ENCODE measurements at regions not wholly inside any gene's neighbourhood (a gene's known extent, or its start where the extent isn't known, plus 50 kb on each side); places are given as distances from the start of the nearest gene placed in this dataset.

DNA sequence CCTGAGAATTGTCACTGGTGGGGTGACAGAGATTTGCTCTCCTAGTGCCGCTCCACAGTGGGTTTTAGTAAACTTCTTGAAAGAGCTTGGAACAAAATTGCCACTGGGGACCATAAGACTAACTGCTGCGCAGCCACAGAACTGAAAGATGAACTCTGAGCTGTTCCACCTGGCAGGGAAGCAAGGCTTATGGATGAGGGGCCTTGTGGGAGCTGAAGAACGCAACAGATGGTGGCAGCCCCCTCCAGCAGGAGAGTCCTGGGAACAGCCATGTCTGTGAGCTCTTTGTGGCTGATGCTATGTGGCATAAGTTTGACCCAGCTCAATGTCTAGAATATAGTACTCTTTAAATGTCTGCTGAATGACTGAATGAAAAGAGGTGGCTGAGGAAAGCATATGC, 66.8 kb upstream of the C2CD4B start:
- BruUV-seq (replicated peaks), result no TSS peak
- Mint-ChIP-seq H3K4me1 (ENCODE audit: low read depth, unreplicated experiment) (no peaks in the 10 kb centered on the region), H3K27ac (ENCODE audit: unreplicated experiment) (no peak overlapping the region), H3K4me3 (ENCODE audit: low read depth, unreplicated experiment) (no peak overlapping the region), H3K36me3 (ENCODE audit: insufficient read depth, unreplicated experiment) (no peaks in the 10 kb centered on the region), H3K9me3 (ENCODE audit: low read depth, unreplicated experiment) (peaks cover 2% of the 10 kb centered on the region), H3K27me3 (ENCODE audit: unreplicated experiment) (no peaks in the 10 kb centered on the region)
- TF ChIP-seq CTCF (IDR thresholded peaks at IDR 0.05; ENCODE audit: unreplicated experiment), result no peak
- no peak for DNase-seq
- intact Hi-C loops (cut with micrococcal nuclease; ENCODE audit: unreplicated experiment), result no loop called here
- CTCF ChIA-PET, result interaction anchor here (1.6 kb wide), 1 partner anchor 22 kb away, joined by 4 read pairs; no protein-coding TSS in a partner anchor

GRCh38 chr15:62240121-62241096, 75.3 kb upstream of the C2CD4B start:
- DNase-seq, result no peak
- intact Hi-C loops (cut with micrococcal nuclease; ENCODE audit: unreplicated experiment), result no loop called here
- CTCF ChIA-PET, result interaction anchor here (1.0 to 2.4 kb wide), 3 partner anchors 13 to 75 kb away, joined by 4 to 6 read pairs (median 5); partner anchors contain the start of gene C2CD4B
- TF ChIP-seq CTCF (IDR thresholded peaks at IDR 0.05; ENCODE audit: unreplicated experiment), result no peak
- Mint-ChIP-seq H3K27ac (ENCODE audit: unreplicated experiment) (no peak overlapping the region), H3K27me3 (ENCODE audit: unreplicated experiment) (no peaks in the 10 kb centered on the region), H3K4me3 (ENCODE audit: low read depth, unreplicated experiment) (no peak overlapping the region), H3K4me1 (ENCODE audit: low read depth, unreplicated experiment) (peaks cover 31% of the 10 kb centered on the region), H3K36me3 (ENCODE audit: insufficient read depth, unreplicated experiment) (no peaks in the 10 kb centered on the region), H3K9me3 (ENCODE audit: low read depth, unreplicated experiment) (no peaks in the 10 kb centered on the region)
- BruUV-seq (replicated peaks), result no TSS peak

GRCh38 chr15:62241135-62241770, 76.2 kb upstream of the C2CD4B start:
- Mint-ChIP-seq H3K36me3 (ENCODE audit: insufficient read depth, unreplicated experiment) (no peaks in the 10 kb centered on the region), H3K27me3 (ENCODE audit: unreplicated experiment) (no peaks in the 10 kb centered on the region), H3K4me1 (ENCODE audit: low read depth, unreplicated experiment) (peaks cover 31% of the 10 kb centered on the region), H3K4me3 (ENCODE audit: low read depth, unreplicated experiment) (no peak overlapping the region), H3K27ac (ENCODE audit: unreplicated experiment) (no peak overlapping the region), H3K9me3 (ENCODE audit: low read depth, unreplicated experiment) (no peaks in the 10 kb centered on the region)
- BruUV-seq (replicated peaks), result no TSS peak
- intact Hi-C loops (cut with micrococcal nuclease; ENCODE audit: unreplicated experiment), result no loop called here
- peak; percentile 63 for DNase-seq
- TF ChIP-seq CTCF (IDR thresholded peaks at IDR 0.05; ENCODE audit: unreplicated experiment), result peak; percentile 44
- CTCF ChIA-PET, result interaction anchor here (1.0 to 2.4 kb wide), 3 partner anchors 12 to 76 kb away, joined by 4 to 6 read pairs (median 5); partner anchors contain the start of gene C2CD4B

- DNase-seq, result peak; percentile 17
- no peak for TF ChIP-seq CTCF (IDR thresholded peaks at IDR 0.05; ENCODE audit: unreplicated experiment)
- Mint-ChIP-seq H3K36me3 (ENCODE audit: insufficient read depth, unreplicated experiment) (no peaks in the 10 kb centered on the region), H3K9me3 (ENCODE audit: low read depth, unreplicated experiment) (no peaks in the 10 kb centered on the region), H3K27ac (ENCODE audit: unreplicated experiment) (no peak overlapping the region), H3K27me3 (ENCODE audit: unreplicated experiment) (no peaks in the 10 kb centered on the region), H3K4me3 (ENCODE audit: low read depth, unreplicated experiment) (no peak overlapping the region), H3K4me1 (ENCODE audit: low read depth, unreplicated experiment) (peaks cover 32% of the 10 kb centered on the region)
- CTCF ChIA-PET, result no interaction called here
- BruUV-seq (replicated peaks), result no TSS peak
- intact Hi-C loops (cut with micrococcal nuclease; ENCODE audit: unreplicated experiment), result no loop called here
Observed at GRCh38 chr15:62242999-62243398, 77.9 kb upstream of the C2CD4B start.

Data from Calu3 (cell line).